DMS79 treated with DMSO at 0.1 percent for 48 hours (cell line): ENCODE measurements at regions not wholly inside any gene's neighbourhood (a gene's known extent, or its start where the extent isn't known, plus 50 kb on each side); places are given as distances from the start of the nearest gene placed in this dataset.

Experiments
- DNase-seq: peaks from one replicate; lab custom pipeline; 2025; lab: John Stamatoyannopoulos, UW

- DNase-seq: no peak
These were observed 1444.0 kb downstream of the PCDH18 start for GRCh38 chr4:136088211-136088867.

- no peak for DNase-seq
These were observed 1453.3 kb downstream of the PCDH18 start for GRCh38 chr4:136078976-136079375.

- no peak for DNase-seq
These were observed 1475.5 kb downstream of the PCDH18 start for GRCh38 chr4:136056748-136057147.

GRCh38 chr4:136055360-136055759 is 1476.9 kb downstream of the PCDH18 start:
- no peak for DNase-seq

GRCh38 chr4:136036744-136037143 is 1495.5 kb downstream of the PCDH18 start:
- DNase-seq: no peak

- DNase-seq: no peak
These were observed 1499.9 kb downstream of the PCDH18 start for GRCh38 chr4:136032391-136032790.

GRCh38 chr4:136025540-136025939 is 1506.8 kb downstream of the PCDH18 start:
- DNase-seq: no peak

GRCh38 chr4:136017556-136017955 is 1514.7 kb downstream of the PCDH18 start:
- no peak for DNase-seq

GRCh38 chr4:136012220-136012619 is 1520.1 kb downstream of the PCDH18 start:
- no peak for DNase-seq

GRCh38 chr4:136009258-136009832 is 1522.9 kb downstream of the PCDH18 start:
- no peak for DNase-seq

- no peak for DNase-seq
These were observed 1524.3 kb downstream of the PCDH18 start for GRCh38 chr4:136007991-136008390.

GRCh38 chr4:136002316-136002715 is 1530.0 kb downstream of the PCDH18 start:
- DNase-seq: no peak

GRCh38 chr4:136001791-136002190 is 1530.5 kb downstream of the PCDH18 start:
- DNase-seq: no peak

- no peak for DNase-seq
These were observed 1532.0 kb downstream of the PCDH18 start for GRCh38 chr4:136000246-136000645.

- DNase-seq: no peak
These were observed 1537.9 kb downstream of the PCDH18 start for GRCh38 chr4:135994360-135994759.

GRCh38 chr4:135976860-135977259 is 1555.4 kb downstream of the PCDH18 start:
- DNase-seq: no peak

- DNase-seq: no peak
These were observed 1565.4 kb downstream of the PCDH18 start for GRCh38 chr4:135966936-135967335.

GRCh38 chr4:135963009-135963408 is 1569.3 kb downstream of the PCDH18 start:
- DNase-seq: no peak

- no peak for DNase-seq
These were observed 1582.4 kb downstream of the PCDH18 start for GRCh38 chr4:135949931-135950330.

- DNase-seq: no peak
These were observed 1583.5 kb downstream of the PCDH18 start for GRCh38 chr4:135948797-135949196.

GRCh38 chr4:135941671-135942070 is 1590.6 kb downstream of the PCDH18 start:
- no peak for DNase-seq

GRCh38 chr4:135934026-135934425 is 1598.3 kb downstream of the PCDH18 start:
- DNase-seq: no peak

GRCh38 chr4:135927651-135928050 is 1604.6 kb downstream of the PCDH18 start:
- DNase-seq: no peak

- DNase-seq: no peak
These were observed 1611.2 kb downstream of the PCDH18 start for GRCh38 chr4:135921081-135921480.
